Stimulated activated effector memory CD8-positive, alpha-beta T cell treated with anti-CD3 and anti-CD28 coated beads, Interleukin-12 subunit alpha, Interleukin-12 subunit beta, amount 100 ng/mL, for 72 hours (primary cell): ENCODE measurements at regions not wholly inside any gene's neighbourhood (a gene's known extent, or its start where the extent isn't known, plus 50 kb on each side); places are given as distances from the start of the nearest gene placed in this dataset.

ENCODE experiments used
- ATAC-seq: fragments of 150-1000 bp; cut with Tn5 transposase; 2 replicates; pipeline ENCODE4 v1.10.0; 2021
- DNase-seq, 2 donors: peaks; one replicate each; pipeline ENCODE4 v3.0.0; 2021 to 2022; ENCODE audit warnings: low spot score in 2 of 2
- H3K27ac Mint-ChIP-seq: one replicate; pipeline ENCODE4 v1.8.0; 2022; ENCODE audit warnings: mild to moderate bottlenecking, mixed read lengths
- H3K36me3 Mint-ChIP-seq: one replicate; pipeline ENCODE4 v1.8.0; 2022; ENCODE audit warnings: mild to moderate bottlenecking, mixed read lengths
- H3K4me1 Mint-ChIP-seq: one replicate; pipeline ENCODE4 v1.8.0; 2022; ENCODE audit warnings: mixed read lengths
- H3K4me3 Mint-ChIP-seq: one replicate; pipeline ENCODE4 v1.8.0; 2022; ENCODE audit warnings: mild to moderate bottlenecking, mixed read lengths
- H3K9me3 Mint-ChIP-seq: one replicate; pipeline ENCODE4 v1.8.0; 2022; ENCODE audit warnings: mixed read lengths

GRCh38 chr4:84394386-84394785, 104.7 kb downstream of the NKX6-1 start:
- Mint-ChIP-seq H3K27ac (no peak overlapping the region), H3K36me3 (no peaks in the 10 kb centered on the region), H3K4me3 (no peak overlapping the region), H3K4me1 (no peaks in the 10 kb centered on the region), H3K9me3 (no peaks in the 10 kb centered on the region)
- no peak for ATAC-seq
- DNase-seq = no peak

- ATAC-seq = no peak
- H3K9me3 Mint-ChIP-seq = no peaks in the 10 kb centered on the region
- no peak overlapping the region for H3K27ac Mint-ChIP-seq
- H3K4me3 Mint-ChIP-seq = no peak overlapping the region
- no peaks in the 10 kb centered on the region for H3K36me3 Mint-ChIP-seq
- no peak for DNase-seq
- H3K4me1 Mint-ChIP-seq = no peaks in the 10 kb centered on the region
Measured at GRCh38 chr4:84392951-84393590, 106.0 kb downstream of the NKX6-1 start.

DNA sequence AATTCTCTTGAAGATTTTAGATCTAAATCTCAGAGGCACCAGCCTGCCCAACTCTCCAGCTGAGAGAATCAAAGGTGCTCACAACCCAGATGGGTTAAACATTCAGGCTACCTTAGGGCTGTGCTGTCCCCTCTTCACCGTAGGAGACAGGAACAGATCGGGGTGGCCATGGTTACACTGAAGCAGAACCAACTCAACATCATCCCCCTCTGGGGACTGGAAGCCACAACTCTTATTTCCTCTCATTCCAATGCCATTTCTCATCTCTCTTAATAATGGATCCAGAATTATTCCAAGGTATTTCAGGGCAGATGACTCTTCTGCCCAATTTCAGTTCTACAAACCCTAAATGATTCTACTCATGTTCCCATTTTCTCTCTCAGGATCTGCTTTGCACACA, 109.7 kb downstream of the NKX6-1 start:
- peaks cover 2% of the 10 kb centered on the region for H3K9me3 Mint-ChIP-seq
- H3K4me1 Mint-ChIP-seq = no peaks in the 10 kb centered on the region
- ATAC-seq (no peak), DNase-seq (no peak)
- no peak overlapping the region for H3K4me3 Mint-ChIP-seq
- no peaks in the 10 kb centered on the region for H3K36me3 Mint-ChIP-seq
- H3K27ac Mint-ChIP-seq = no peak overlapping the region

- Mint-ChIP-seq H3K4me1 (no peaks in the 10 kb centered on the region), H3K36me3 (no peaks in the 10 kb centered on the region), H3K9me3 (peaks cover 2% of the 10 kb centered on the region), H3K27ac (no peak overlapping the region), H3K4me3 (no peak overlapping the region)
- DNase-seq (no peak), ATAC-seq (no peak)
Measured at GRCh38 chr4:84385203-84385602, 113.9 kb downstream of the NKX6-1 start.

DNA sequence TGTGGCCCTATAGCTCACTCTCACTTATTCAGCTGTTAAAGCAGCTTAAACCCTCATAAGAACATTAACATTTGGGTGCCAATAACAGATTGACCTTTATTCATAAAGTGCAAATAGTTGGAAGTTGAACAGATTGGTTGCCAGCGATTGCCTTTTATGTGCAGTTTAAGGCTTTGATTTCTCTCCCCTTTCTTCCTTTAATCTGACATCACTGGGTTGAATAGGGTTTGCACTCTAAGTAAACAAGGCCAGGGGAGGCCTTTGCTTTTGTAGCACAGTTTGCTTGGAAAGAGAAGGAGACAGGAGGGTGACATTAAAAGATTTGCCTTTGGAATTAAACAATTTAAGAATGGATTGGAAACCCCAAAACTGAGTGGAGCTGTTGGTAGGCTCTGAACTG, 114.3 kb downstream of the NKX6-1 start:
- ATAC-seq (no peak), DNase-seq (no peak)
- H3K36me3 Mint-ChIP-seq = no peaks in the 10 kb centered on the region
- no peak overlapping the region for H3K27ac Mint-ChIP-seq
- H3K4me3 Mint-ChIP-seq = no peak overlapping the region
- H3K9me3 Mint-ChIP-seq = peaks cover 2% of the 10 kb centered on the region
- H3K4me1 Mint-ChIP-seq = no peaks in the 10 kb centered on the region

DNA sequence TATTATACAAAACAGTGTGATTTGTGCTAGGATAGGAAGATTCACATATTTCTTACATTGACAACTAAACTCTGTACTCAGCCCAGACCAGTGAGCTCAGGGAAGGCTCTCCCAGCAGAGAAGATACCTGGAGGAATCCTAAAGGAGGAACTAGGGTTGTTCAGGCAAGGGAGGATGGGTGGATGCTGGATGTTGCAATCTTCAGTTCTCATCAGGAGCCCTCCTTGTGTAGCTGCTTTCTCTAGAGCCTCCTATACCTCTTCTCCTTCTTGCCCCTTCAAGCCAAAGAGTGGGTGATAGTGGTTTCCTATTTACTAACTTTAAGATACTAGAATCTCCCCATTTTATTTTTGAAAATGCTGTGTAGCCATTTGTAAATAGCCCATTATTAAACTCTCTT, 117.3 kb downstream of the NKX6-1 start:
- no peak overlapping the region for H3K27ac Mint-ChIP-seq
- H3K36me3 Mint-ChIP-seq = no peaks in the 10 kb centered on the region
- H3K9me3 Mint-ChIP-seq = no peaks in the 10 kb centered on the region
- DNase-seq (no peak), ATAC-seq (no peak)
- no peak overlapping the region for H3K4me3 Mint-ChIP-seq
- H3K4me1 Mint-ChIP-seq = no peaks in the 10 kb centered on the region

DNA sequence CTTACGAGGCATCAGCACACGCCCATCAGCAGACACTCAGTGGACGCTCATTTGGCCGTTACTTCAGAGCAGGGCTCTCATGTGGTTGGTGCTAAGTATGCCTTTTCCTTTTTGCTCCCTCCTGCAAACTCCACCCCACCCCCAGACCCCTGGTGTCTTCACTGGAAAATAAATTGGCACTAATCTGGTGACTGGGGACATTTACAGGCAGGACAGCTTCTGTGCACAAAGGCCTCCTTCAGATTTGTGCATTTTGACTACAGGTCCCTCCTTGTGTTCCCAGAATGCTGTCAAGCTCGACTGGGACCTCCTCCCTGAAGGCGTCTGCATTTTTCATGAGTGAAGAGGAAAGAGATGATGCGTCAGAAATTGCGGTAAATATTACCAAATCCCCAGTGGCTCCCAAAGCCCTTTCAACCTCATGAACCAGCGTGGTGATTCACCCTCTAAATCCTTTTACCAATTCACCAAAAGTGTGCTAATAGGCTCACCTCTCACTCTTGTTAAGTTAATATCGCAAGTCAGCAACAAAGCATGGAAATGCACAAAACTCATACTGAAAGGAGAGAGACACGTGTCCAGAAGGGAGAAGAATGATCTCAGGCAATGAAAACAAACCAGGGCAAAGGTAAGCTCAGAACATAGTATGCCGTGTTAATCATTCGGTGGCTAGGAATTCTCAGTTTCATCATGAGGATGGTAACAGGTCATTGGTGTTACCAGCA, 119.0 kb downstream of the NKX6-1 start:
- no peaks in the 10 kb centered on the region for H3K4me1 Mint-ChIP-seq
- no peaks in the 10 kb centered on the region for H3K9me3 Mint-ChIP-seq
- H3K27ac Mint-ChIP-seq = no peak overlapping the region
- no peak overlapping the region for H3K4me3 Mint-ChIP-seq
- no peaks in the 10 kb centered on the region for H3K36me3 Mint-ChIP-seq
- no peak for ATAC-seq
- DNase-seq = no peak

DNA sequence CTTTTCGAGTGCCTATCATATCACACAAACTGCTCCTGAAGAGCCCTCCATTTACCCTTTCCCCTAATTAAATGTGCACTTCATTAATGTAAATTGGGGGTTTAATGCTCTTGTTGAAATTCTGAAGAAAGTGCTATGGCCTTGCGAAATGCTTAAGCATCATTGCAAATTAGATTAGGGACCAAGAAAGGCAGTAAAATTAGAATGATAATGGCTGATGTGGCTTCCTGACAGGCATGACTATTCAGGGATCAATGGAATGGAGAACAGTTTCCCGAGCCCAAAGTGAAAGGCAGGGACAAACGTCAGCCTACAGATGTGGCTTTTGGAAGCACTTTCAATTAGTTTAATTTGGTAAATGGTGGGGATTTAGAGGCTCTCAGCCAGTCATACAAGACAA, 120.1 kb downstream of the NKX6-1 start:
- ATAC-seq = no peak
- H3K4me1 Mint-ChIP-seq = no peaks in the 10 kb centered on the region
- no peaks in the 10 kb centered on the region for H3K9me3 Mint-ChIP-seq
- no peaks in the 10 kb centered on the region for H3K36me3 Mint-ChIP-seq
- no peak overlapping the region for H3K4me3 Mint-ChIP-seq
- no peak for DNase-seq
- H3K27ac Mint-ChIP-seq = no peak overlapping the region

GRCh38 chr4:84378356-84378755, 120.7 kb downstream of the NKX6-1 start:
- ATAC-seq (no peak), DNase-seq (no peak)
- Mint-ChIP-seq H3K9me3 (no peaks in the 10 kb centered on the region), H3K4me3 (no peak overlapping the region), H3K27ac (no peak overlapping the region), H3K4me1 (no peaks in the 10 kb centered on the region), H3K36me3 (no peaks in the 10 kb centered on the region)

- Mint-ChIP-seq H3K9me3 (no peaks in the 10 kb centered on the region), H3K4me3 (no peak overlapping the region), H3K4me1 (no peaks in the 10 kb centered on the region), H3K36me3 (no peaks in the 10 kb centered on the region), H3K27ac (no peak overlapping the region)
- ATAC-seq (no peak), DNase-seq (no peak)
Measured at GRCh38 chr4:84366907-84367306, 132.2 kb downstream of the NKX6-1 start.

GRCh38 chr4:84366161-84366560, 132.9 kb downstream of the NKX6-1 start:
- H3K4me3 Mint-ChIP-seq = no peak overlapping the region
- ATAC-seq (no peak), DNase-seq (no peak)
- no peaks in the 10 kb centered on the region for H3K9me3 Mint-ChIP-seq
- H3K36me3 Mint-ChIP-seq = no peaks in the 10 kb centered on the region
- no peaks in the 10 kb centered on the region for H3K4me1 Mint-ChIP-seq
- H3K27ac Mint-ChIP-seq = no peak overlapping the region

DNA sequence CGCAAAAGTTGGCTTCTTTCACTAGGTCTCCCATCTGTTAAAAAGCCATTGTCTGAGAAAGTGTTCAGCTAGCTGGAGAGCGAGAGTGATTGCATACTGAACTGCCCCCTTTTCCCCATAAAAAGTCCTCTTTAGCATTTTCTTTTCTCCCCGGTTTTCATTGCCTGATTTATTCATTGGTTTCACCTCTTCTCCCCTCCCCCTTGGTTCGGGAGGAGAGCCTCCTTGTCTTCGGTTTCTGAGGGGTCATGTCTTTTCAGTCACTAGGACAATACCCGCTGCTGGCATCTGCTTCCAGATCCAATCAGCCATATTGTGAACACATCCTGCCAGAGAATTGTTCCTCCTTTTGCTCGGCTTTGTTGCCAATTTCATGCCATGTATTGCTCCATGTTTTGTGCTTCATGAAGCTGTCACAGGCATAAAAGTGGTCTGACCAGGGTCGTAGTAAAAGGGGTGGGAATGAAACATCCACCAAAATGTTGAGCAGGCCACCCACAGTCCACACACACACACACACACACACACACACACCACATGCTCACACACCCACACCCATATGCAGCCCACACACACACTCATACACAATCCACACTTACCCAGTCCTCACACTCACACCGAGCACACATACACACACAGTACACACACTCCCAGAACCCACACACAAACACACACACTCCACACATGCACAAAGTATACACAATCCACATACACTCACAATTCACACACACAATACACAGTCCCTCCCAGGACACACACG, 136.0 kb downstream of the NKX6-1 start:
- Mint-ChIP-seq H3K4me1 (no peaks in the 10 kb centered on the region), H3K9me3 (no peaks in the 10 kb centered on the region)
- ATAC-seq = no peak

GRCh38 chr4:84342161-84342560, 156.9 kb downstream of the NKX6-1 start:
- ATAC-seq = no peak
- peaks cover 19% of the 10 kb centered on the region for H3K9me3 Mint-ChIP-seq

More for the DNA sequence above, 136.0 kb downstream of the NKX6-1 start:
- Mint-ChIP-seq H3K27ac (no peak overlapping the region), H3K36me3 (no peaks in the 10 kb centered on the region), H3K4me3 (no peak overlapping the region)
- DNase-seq = no peak

GRCh38 chr4:84341559-84341958, 157.5 kb downstream of the NKX6-1 start:
- Mint-ChIP-seq H3K4me1 (no peaks in the 10 kb centered on the region), H3K9me3 (peaks cover 19% of the 10 kb centered on the region), H3K27ac (no peak overlapping the region), H3K4me3 (no peak overlapping the region), H3K36me3 (no peaks in the 10 kb centered on the region)
- no peak for ATAC-seq
- no peak for DNase-seq

More at GRCh38 chr4:84342161-84342560, 156.9 kb downstream of the NKX6-1 start:
- no peak for DNase-seq
- Mint-ChIP-seq H3K36me3 (no peaks in the 10 kb centered on the region), H3K27ac (no peak overlapping the region), H3K4me3 (no peak overlapping the region), H3K4me1 (no peaks in the 10 kb centered on the region)

DNA sequence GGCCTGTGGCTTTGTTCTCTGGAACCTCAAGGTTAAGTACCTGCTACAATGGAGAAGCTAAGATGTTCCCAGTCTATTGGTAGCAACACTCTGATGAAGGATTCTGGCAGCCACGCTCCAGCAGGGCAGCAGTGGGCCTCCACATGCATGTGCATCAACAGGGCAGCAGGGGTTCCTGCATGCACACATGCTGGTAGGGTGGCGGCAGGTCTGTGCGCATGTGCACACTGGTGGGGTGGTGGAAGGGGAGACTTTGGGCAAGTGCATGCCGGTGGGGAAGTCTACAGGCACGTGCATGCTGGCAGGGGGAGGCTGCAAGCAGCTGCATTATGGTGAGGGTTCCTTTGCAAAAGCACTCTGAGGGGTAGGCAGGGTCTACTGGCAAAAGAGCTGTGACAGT, 160.7 kb downstream of the NKX6-1 start:
- no peaks in the 10 kb centered on the region for H3K4me1 Mint-ChIP-seq
- H3K36me3 Mint-ChIP-seq = no peaks in the 10 kb centered on the region
- H3K9me3 Mint-ChIP-seq = peaks cover 15% of the 10 kb centered on the region
- DNase-seq (no peak), ATAC-seq (no peak)
- no peak overlapping the region for H3K27ac Mint-ChIP-seq
- no peak overlapping the region for H3K4me3 Mint-ChIP-seq
